IMR-90 (cell line): ENCODE measurements at regions not wholly inside any gene's neighbourhood (a gene's known extent, or its start where the extent isn't known, plus 50 kb on each side); places are given as distances from the start of the nearest gene placed in this dataset.

Experiments
- ATAC-seq: fragments of 200-7000 bp; cut with Tn5 transposase; 2 replicates; pipeline ENCODE4 v1.9.1; 2020; ENCODE audit warnings: low read depth, mild to moderate bottlenecking, moderate library complexity
- BruUV-seq: library from RNA; stranded (reverse); fragments of 400-500 nt; replicated peaks from 2 replicates; lab custom pipeline; 2021; lab: Mats Ljungman, UMichigan
- CTCF ChIA-PET: fragments of 300-600 bp; formaldehyde crosslinking; extraction: SDS; loops from one replicate; lab custom pipeline; 2021; ENCODE audit warnings: antibody characterized with exemption; lab: Yijun Ruan, JAX
- POLR2A ChIA-PET: fragments of 300-600 bp; sonication (Branson Sonifier 250); formaldehyde crosslinking; loops from one replicate; lab custom pipeline; 2022; ENCODE audit warnings: antibody characterized with exemption; ENCODE audit not compliant: unreplicated experiment; lab: Charles Lee
- DNase-seq: peaks from one replicate; pipeline ENCODE4 v3.0.0; 2013
- H2AFZ ChIP-seq: replicated peaks from 2 replicates; pipeline ENCODE3; 2013; ENCODE audit warnings: low read length, mild to moderate bottlenecking; ENCODE audit not compliant: poor library complexity
- H2AK5ac ChIP-seq: 2 replicates; pipeline ENCODE4 v1.6.1; 2013; ENCODE audit warnings: low read depth, low read length, inconsistent platforms
- H2AK9ac ChIP-seq: replicated peaks from 2 replicates; pipeline ENCODE3; 2013; ENCODE audit warnings: mild to moderate bottlenecking, low read depth, low read length, moderate library complexity; ENCODE audit not compliant: poor library complexity
- H2BK120ac ChIP-seq: 2 replicates; pipeline ENCODE4 v1.6.1; 2013; ENCODE audit warnings: low read depth, low read length, inconsistent platforms
- H2BK15ac ChIP-seq: 3 replicates; pipeline ENCODE4 v1.6.1; 2013; ENCODE audit warnings: low read depth, low read length, inconsistent platforms
- H2BK20ac ChIP-seq: 2 replicates; pipeline ENCODE4 v1.6.1; 2013; ENCODE audit warnings: low read depth, mild to moderate bottlenecking, inconsistent platforms, low read length, moderate library complexity
- H2BK5ac ChIP-seq: 2 replicates; pipeline ENCODE4 v1.6.1; 2013; ENCODE audit warnings: mild to moderate bottlenecking, low read depth, low read length, inconsistent platforms; ENCODE audit not compliant: poor library complexity, severe bottlenecking
- H3K14ac ChIP-seq: replicated peaks from 2 replicates; pipeline ENCODE4 v1.6.1; 2013; ENCODE audit warnings: low read depth, low read length, inconsistent platforms
- H3K18ac ChIP-seq: 2 replicates; pipeline ENCODE4 v1.6.1; 2013; ENCODE audit warnings: low read depth, low read length, control low read depth
- H3K23ac ChIP-seq: 2 replicates; pipeline ENCODE4 v1.6.1; 2013; ENCODE audit warnings: low read depth, low read length, inconsistent platforms
- H3K27ac ChIP-seq: 2 replicates; pipeline ENCODE4 v1.5.1; 2013; ENCODE audit warnings: mild to moderate bottlenecking, control low read depth, low read length; ENCODE audit not compliant: insufficient read depth
- H3K27me3 ChIP-seq: 2 replicates; pipeline ENCODE4 v1.6.1; 2013; ENCODE audit warnings: low read length; ENCODE audit not compliant: control insufficient read depth, insufficient read depth
- H3K36me3 ChIP-seq: 2 replicates; pipeline ENCODE4 v1.6.1; 2013; ENCODE audit warnings: low read length, mixed read lengths; ENCODE audit not compliant: control insufficient read depth, insufficient read depth
- H3K4ac ChIP-seq: 2 replicates; pipeline ENCODE4 v1.6.1; 2013; ENCODE audit warnings: low read depth, low read length, inconsistent platforms
- H3K4me1 ChIP-seq: 2 replicates; pipeline ENCODE4 v1.6.1; 2013; ENCODE audit warnings: low read length, mixed read lengths; ENCODE audit not compliant: control insufficient read depth, insufficient read depth
- H3K4me2 ChIP-seq: 2 replicates; pipeline ENCODE4 v1.6.1; 2013; ENCODE audit warnings: low read depth, mild to moderate bottlenecking, control low read depth, low read length, moderate library complexity
- H3K4me3 ChIP-seq: 2 replicates; pipeline ENCODE4 v1.5.1; 2013; ENCODE audit warnings: low read depth, mild to moderate bottlenecking, control low read depth, low read length, moderate library complexity; ENCODE audit not compliant: insufficient read depth
- H3K56ac ChIP-seq: 2 replicates; pipeline ENCODE4 v1.6.1; 2013; ENCODE audit warnings: low read length, inconsistent platforms; ENCODE audit not compliant: insufficient read depth; ENCODE audit errors: extremely low read depth
- H3K79me1 ChIP-seq, 2 experiments: 2 replicates each; pipeline ENCODE4 v1.6.1; 2013; ENCODE audit warnings: low read length in 2 of 2, inconsistent platforms in 1 of 2, low read depth in 1 of 2
- H3K9ac ChIP-seq: 2 replicates; pipeline ENCODE4 v1.6.1; 2013; ENCODE audit warnings: low read depth, low read length, control low read depth
- H3K9me1 ChIP-seq: 2 replicates; pipeline ENCODE4 v1.6.1; 2013; ENCODE audit warnings: low read length, inconsistent platforms; ENCODE audit not compliant: insufficient read depth
- H3K9me3 ChIP-seq: 2 replicates; pipeline ENCODE4 v1.6.1; 2013; ENCODE audit warnings: low read length; ENCODE audit not compliant: control insufficient read depth, insufficient read depth
- H4K20me1 ChIP-seq: 2 replicates; pipeline ENCODE4 v1.6.1; 2013; ENCODE audit warnings: low read length, inconsistent platforms; ENCODE audit not compliant: insufficient read depth
- H4K5ac ChIP-seq: 2 replicates; pipeline ENCODE4 v1.6.1; 2013; ENCODE audit warnings: mild to moderate bottlenecking, low read depth, low read length, control low read depth
- H4K8ac ChIP-seq, 2 experiments: 2 replicates each; pipeline ENCODE4 v1.6.1; 2013; ENCODE audit warnings: low read depth in 2 of 2, low read length in 2 of 2, control low read depth in 1 of 2, inconsistent platforms in 1 of 2
- H4K91ac ChIP-seq: 2 replicates; pipeline ENCODE4 v1.6.1; 2013; ENCODE audit warnings: low read depth, low read length, inconsistent platforms; ENCODE audit not compliant: insufficient read depth
- CEBPB ChIP-seq: IDR thresholded peaks from 2 replicates; pipeline ENCODE4 v1.6.1; 2012; ENCODE audit warnings: low read depth, low read length, improper control_type of control experiment
- CHD1 ChIP-seq: IDR thresholded peaks from 2 replicates; pipeline ENCODE4 v1.6.1; 2012; ENCODE audit warnings: low read depth, low read length, improper control_type of control experiment
- CTCF ChIP-seq: conservative IDR thresholded peaks from 2 replicates; pipeline ENCODE4 v1.5.1; 2012; ENCODE audit warnings: mild to moderate bottlenecking, low read depth, low read length, improper control_type of control experiment
- ELK1 ChIP-seq: fragments of 150-350 bp; IDR thresholded peaks from 2 replicates; pipeline ENCODE4 v1.6.1; 2016; ENCODE audit warnings: low read depth, mild to moderate bottlenecking, low read length, moderate library complexity, borderline replicate concordance
- FOS ChIP-seq: fragments of 150-350 bp; IDR thresholded peaks from 2 replicates; pipeline ENCODE4 v1.6.1; 2016; ENCODE audit warnings: low read depth, low read length
- MAFK ChIP-seq: IDR thresholded peaks from 2 replicates; pipeline ENCODE4 v1.6.1; 2012; ENCODE audit warnings: low read depth, low read length, improper control_type of control experiment
- MAZ ChIP-seq: IDR thresholded peaks from 2 replicates; pipeline ENCODE4 v1.6.1; 2012; ENCODE audit warnings: low read depth, mild to moderate bottlenecking, low read length, improper control_type of control experiment, moderate library complexity, borderline replicate concordance
- MXI1 ChIP-seq: IDR thresholded peaks from 2 replicates; pipeline ENCODE4 v1.6.1; 2012; ENCODE audit warnings: low read depth, mild to moderate bottlenecking, low read length, moderate library complexity, borderline replicate concordance
- NFE2L2 ChIP-seq: fragments of 150-350 bp; IDR thresholded peaks from 2 replicates; pipeline ENCODE4 v1.6.1; 2016; ENCODE audit warnings: low read depth, mild to moderate bottlenecking, low read length
- POLR2A ChIP-seq: IDR thresholded peaks from 2 replicates; pipeline ENCODE4 v1.6.1; 2012; ENCODE audit warnings: mild to moderate bottlenecking, low read depth, low read length
- RAD21 ChIP-seq: IDR thresholded peaks from 2 replicates; pipeline ENCODE4 v1.6.1; 2012; ENCODE audit warnings: low read length, improper control_type of control experiment
- RCOR1 ChIP-seq: IDR thresholded peaks from 2 replicates; pipeline ENCODE4 v1.6.1; 2012; ENCODE audit warnings: mild to moderate bottlenecking, low read length, improper control_type of control experiment; ENCODE audit not compliant: insufficient replicate concordance
- RFX5 ChIP-seq: IDR thresholded peaks from 2 replicates; pipeline ENCODE4 v1.8.0; 2012; ENCODE audit warnings: low read depth, mild to moderate bottlenecking, low read length, moderate library complexity
- SMC3 ChIP-seq: fragments of 150-350 bp; IDR thresholded peaks from 2 replicates; pipeline ENCODE4 v1.6.1; 2016; ENCODE audit warnings: low read depth, mild to moderate bottlenecking, antibody characterized with exemption, low read length, moderate library complexity
- USF2 ChIP-seq: fragments of 150-350 bp; IDR thresholded peaks from 2 replicates; pipeline ENCODE4 v1.6.1; 2017; ENCODE audit warnings: mild to moderate bottlenecking, antibody characterized with exemption, low read length, low read depth
- dilution Hi-C: fragments of 300-500 bp; cut with HindIII; formaldehyde crosslinking; loops from one replicate; pipeline ENCODE4 v1.14.3; 2018; ENCODE audit warnings: low sequenced_read_pairs; ENCODE audit not compliant: unreplicated experiment
- in situ Hi-C: fragments of 300-500 bp; cut with MboI; formaldehyde crosslinking; loops from 3 replicates; pipeline ENCODE4 v1.14.3; 2019; ENCODE audit warnings: low sequenced_read_pairs, inconsistent platforms, mixed read lengths
- intact Hi-C: fragments of 100-400 bp; cut with micrococcal nuclease; formaldehyde crosslinking; loops from 2 replicates; pipeline ENCODE4 v1.10.0; 2022

GRCh38 chr18:40346146-40346545 is 1608.9 kb upstream of the PIK3C3 start:
- in situ Hi-C loops = no loop called here
- Histone ChIP-seq H4K8ac (no peak overlapping the region), H3K14ac (no peak overlapping the region)

More at GRCh38 chr18:40346146-40346545, 1608.9 kb upstream of the PIK3C3 start:
- Histone ChIP-seq H3K23ac (no peak overlapping the region), H3K4me1 (no peaks in the 10 kb centered on the region), H4K5ac (no peak overlapping the region), H2BK120ac (no peak overlapping the region), H3K4ac (no peak overlapping the region), H3K36me3 (no peaks in the 10 kb centered on the region), H2BK5ac (no peak overlapping the region), H3K79me1 (no peaks in the 10 kb centered on the region), H4K20me1 (no peaks in the 10 kb centered on the region), H3K56ac (no peak overlapping the region), H3K9me1 (no peaks in the 10 kb centered on the region), H3K27ac (no peak overlapping the region), H3K4me2 (no peak overlapping the region), H2AK9ac (no peak overlapping the region), H3K27me3 (no peaks in the 10 kb centered on the region), H4K91ac (no peak overlapping the region), H2BK15ac (no peak overlapping the region), H2BK20ac (no peak overlapping the region), H3K18ac (no peak overlapping the region), H3K9me3 (no peaks in the 10 kb centered on the region), H2AFZ (no peak overlapping the region), H2AK5ac (no peak overlapping the region), H3K4me3 (no peak overlapping the region), H3K9ac (no peak overlapping the region)
- dilution Hi-C loops = no loop called here
- TF ChIP-seq RFX5 = no peak
- TF ChIP-seq ELK1 = no peak
- TF ChIP-seq MXI1 = no peak
- no peak for TF ChIP-seq POLR2A
- TF ChIP-seq RCOR1 = no peak
- TF ChIP-seq CHD1 = no peak
- TF ChIP-seq NFE2L2 = no peak
- no peak for TF ChIP-seq CTCF
- no peak for TF ChIP-seq CEBPB
- no peak for TF ChIP-seq MAFK
- no peak for TF ChIP-seq SMC3
- TF ChIP-seq RAD21 = no peak
- no peak for TF ChIP-seq MAZ
- TF ChIP-seq FOS = no peak
- no peak for TF ChIP-seq USF2
- POLR2A ChIA-PET = no interaction called here
- DNase-seq (peak; percentile 1), ATAC-seq (no peak)
- no TSS peak for BruUV-seq
- CTCF ChIA-PET = no interaction called here
- intact Hi-C loops = no loop called here
